ENCODE measurements at regions not wholly inside any gene's neighbourhood (a gene's known extent, or its start where the extent isn't known, plus 50 kb on each side); places are given as distances from the start of the nearest gene placed in this dataset.

DNA sequence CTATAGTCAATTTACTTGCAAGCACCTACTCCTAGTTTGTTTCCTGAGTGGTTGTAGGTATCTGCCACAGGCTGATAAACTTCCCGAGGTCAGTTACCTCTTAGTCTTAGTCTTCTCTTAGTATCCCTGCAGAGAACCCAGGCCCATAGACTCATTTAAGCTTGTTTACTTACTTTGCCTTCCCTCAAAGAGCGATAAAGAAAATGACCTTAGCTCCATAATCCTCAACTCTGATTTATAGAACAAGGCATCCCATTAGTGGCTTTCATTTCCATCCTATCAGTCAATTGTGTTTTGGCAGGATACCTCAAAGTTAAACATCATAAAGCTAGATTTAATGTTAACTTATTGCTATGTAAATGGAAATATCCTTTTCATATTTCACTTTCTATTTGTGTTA, 119.7 kb downstream of the UCHL5 start:
- H3K4me2 ChIP-seq (ENCODE audit: low read length, poor library complexity, severe bottlenecking): no peak overlapping the region
- 79% methylated on average over 2 of the region's 2 CpGs for WGBS

DNA sequence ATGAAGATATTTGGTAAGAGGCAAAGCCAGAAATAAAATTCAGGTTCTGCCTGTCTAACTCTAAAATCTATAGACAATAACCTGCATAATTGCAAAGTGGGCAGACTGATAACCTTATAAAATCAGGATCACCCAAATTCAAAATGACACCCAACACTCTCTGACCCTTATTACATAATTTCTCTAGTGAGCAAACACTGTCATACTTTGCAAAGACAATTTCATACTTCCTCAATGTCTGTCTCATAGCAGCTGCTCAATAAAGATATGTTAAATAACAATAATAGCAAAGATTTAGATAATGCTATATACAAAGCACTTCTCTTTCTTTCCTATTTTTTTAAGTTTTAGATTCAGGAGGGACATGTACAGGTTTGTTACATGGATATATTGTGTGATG, 118.5 kb downstream of the UCHL5 start:
- no peak overlapping the region for H3K4ac ChIP-seq (ENCODE audit: low read depth in 1 of 2, low read length in 2 of 2)
- no peak overlapping the region for H3K4me3 ChIP-seq (ENCODE audit: insufficient read depth in 1 of 2, low read depth in 1 of 2, low read length in 2 of 2)
- H3K27ac ChIP-seq (ENCODE audit: low read length, poor library complexity, severe bottlenecking): no peak overlapping the region
- no peak overlapping the region for H2BK15ac ChIP-seq (ENCODE audit: low read depth, poor library complexity, severe bottlenecking)
- no peak overlapping the region for H4K8ac ChIP-seq (ENCODE audit: low read length)
- no peak overlapping the region for H3K23ac ChIP-seq (ENCODE audit: low read length in 2 of 2)
- no peak overlapping the region for H4K91ac ChIP-seq (ENCODE audit: low read length)
- no peak overlapping the region for H3K14ac ChIP-seq (ENCODE audit: low read length in 2 of 2)
- H3K79me1 ChIP-seq (replicated peaks; ENCODE audit: low read length, poor library complexity, severe bottlenecking): no peaks in the 10 kb centered on the region
- no peak overlapping the region for H2AFZ ChIP-seq (ENCODE audit: low read depth, low read length)
- H3K4me1 ChIP-seq (ENCODE audit: control insufficient read depth, insufficient read depth, low read depth, low read length): no peaks in the 10 kb centered on the region
- no peak overlapping the region for H2BK120ac ChIP-seq (ENCODE audit: low read depth, low read length)
- H2BK5ac ChIP-seq (ENCODE audit: low read depth, low read length, poor library complexity, severe bottlenecking): no peak overlapping the region
- no peaks in the 10 kb centered on the region for H3K9me3 ChIP-seq (ENCODE audit: control insufficient read depth, low read length)
- no peak overlapping the region for H2BK12ac ChIP-seq (ENCODE audit: low read length in 2 of 2)
- H3K18ac ChIP-seq (ENCODE audit: low read depth in 1 of 2, low read length in 2 of 2): no peak overlapping the region
- H2AK5ac ChIP-seq (ENCODE audit: low read length, severe bottlenecking): no peak overlapping the region
- no peak for DNase-seq
- no peaks in the 10 kb centered on the region for H3K27me3 ChIP-seq (ENCODE audit: control insufficient read depth in 1 of 2, insufficient read depth in 1 of 2, low read length in 2 of 2)
- no peaks in the 10 kb centered on the region for H3K36me3 ChIP-seq (ENCODE audit: control insufficient read depth in 1 of 2, insufficient read depth in 2 of 2, low read depth in 1 of 2, low read length in 2 of 2)
- no peak overlapping the region for H3K4me2 ChIP-seq (ENCODE audit: low read length, poor library complexity, severe bottlenecking)
- no peak overlapping the region for H3K9ac ChIP-seq (ENCODE audit: low read length)

More for the DNA sequence above, 119.7 kb downstream of the UCHL5 start:
- H3K27ac ChIP-seq (ENCODE audit: low read length, poor library complexity, severe bottlenecking): no peak overlapping the region
- H3K14ac ChIP-seq (ENCODE audit: low read length in 2 of 2): no peak overlapping the region
- H4K8ac ChIP-seq (ENCODE audit: low read length): no peak overlapping the region
- H2AFZ ChIP-seq (ENCODE audit: low read depth, low read length): no peak overlapping the region
- no peak overlapping the region for H3K18ac ChIP-seq (ENCODE audit: low read depth in 1 of 2, low read length in 2 of 2)
- no peak overlapping the region for H2BK15ac ChIP-seq (ENCODE audit: low read depth, poor library complexity, severe bottlenecking)
- no peak overlapping the region for H3K4me3 ChIP-seq (ENCODE audit: insufficient read depth in 1 of 2, low read depth in 1 of 2, low read length in 2 of 2)
- H2BK12ac ChIP-seq (ENCODE audit: low read length in 2 of 2): no peak overlapping the region
- no peak overlapping the region for H3K9ac ChIP-seq (ENCODE audit: low read length)
- no peaks in the 10 kb centered on the region for H3K79me1 ChIP-seq (replicated peaks; ENCODE audit: low read length, poor library complexity, severe bottlenecking)
- H2BK5ac ChIP-seq (ENCODE audit: low read depth, low read length, poor library complexity, severe bottlenecking): no peak overlapping the region
- DNase-seq: no peak
- H3K27me3 ChIP-seq (ENCODE audit: control insufficient read depth in 1 of 2, insufficient read depth in 1 of 2, low read length in 2 of 2): no peaks in the 10 kb centered on the region
- no peak overlapping the region for H3K23ac ChIP-seq (ENCODE audit: low read length in 2 of 2)
- no peak overlapping the region for H2BK120ac ChIP-seq (ENCODE audit: low read depth, low read length)
- H4K91ac ChIP-seq (ENCODE audit: low read length): no peak overlapping the region
- no peaks in the 10 kb centered on the region for H3K4me1 ChIP-seq (ENCODE audit: control insufficient read depth, insufficient read depth, low read depth, low read length)
- no peaks in the 10 kb centered on the region for H3K36me3 ChIP-seq (ENCODE audit: control insufficient read depth in 1 of 2, insufficient read depth in 2 of 2, low read depth in 1 of 2, low read length in 2 of 2)
- no peak overlapping the region for H2AK5ac ChIP-seq (ENCODE audit: low read length, severe bottlenecking)
- no peaks in the 10 kb centered on the region for H3K9me3 ChIP-seq (ENCODE audit: control insufficient read depth, low read length)
- no peak overlapping the region for H3K4ac ChIP-seq (ENCODE audit: low read depth in 1 of 2, low read length in 2 of 2)

DNA sequence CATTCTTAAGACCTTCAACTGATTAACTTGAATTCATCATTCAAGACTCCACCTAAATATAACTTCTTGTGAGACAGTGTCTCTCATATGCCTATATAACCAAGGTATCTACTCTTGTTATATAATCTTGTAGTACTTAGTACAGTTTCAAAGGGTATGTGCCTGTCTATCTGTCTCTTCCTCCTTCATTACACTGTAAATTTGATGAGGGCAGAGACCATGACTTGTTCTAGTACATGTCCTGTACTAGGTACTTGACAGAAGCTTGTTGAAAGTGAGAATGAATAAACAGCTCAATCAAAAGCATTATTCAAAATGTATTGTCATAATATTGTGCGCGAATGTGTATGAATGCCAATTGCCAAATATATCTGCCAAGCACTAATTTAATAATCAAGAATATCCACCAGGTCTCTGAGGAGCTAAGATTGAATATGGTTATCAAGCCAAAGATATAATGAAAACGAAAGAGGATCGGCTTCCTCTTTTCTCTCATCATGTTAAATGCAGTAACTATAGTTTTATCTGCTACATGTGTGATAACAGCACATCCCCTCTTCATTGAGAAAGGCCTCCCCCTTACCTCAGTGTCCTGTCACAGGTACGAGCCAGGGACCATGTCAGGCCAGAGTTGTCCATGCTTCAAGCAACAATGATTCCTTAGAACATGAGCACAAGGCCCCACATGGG, 117.3 kb downstream of the UCHL5 start:
- Histone ChIP-seq H3K23ac (ENCODE audit: low read length in 2 of 2) (no peak overlapping the region), H3K79me1 (replicated peaks; ENCODE audit: low read length, poor library complexity, severe bottlenecking) (no peaks in the 10 kb centered on the region), H3K14ac (ENCODE audit: low read length in 2 of 2) (no peak overlapping the region), H3K27ac (ENCODE audit: low read length, poor library complexity, severe bottlenecking) (no peak overlapping the region), H2AK5ac (ENCODE audit: low read length, severe bottlenecking) (no peak overlapping the region), H4K91ac (ENCODE audit: low read length) (no peak overlapping the region), H2BK5ac (ENCODE audit: low read depth, low read length, poor library complexity, severe bottlenecking) (no peak overlapping the region), H3K9me3 (ENCODE audit: control insufficient read depth, low read length) (no peaks in the 10 kb centered on the region), H3K18ac (ENCODE audit: low read depth in 1 of 2, low read length in 2 of 2) (no peak overlapping the region), H2BK15ac (ENCODE audit: low read depth, poor library complexity, severe bottlenecking) (no peak overlapping the region), H3K4ac (ENCODE audit: low read depth in 1 of 2, low read length in 2 of 2) (no peak overlapping the region), H3K36me3 (ENCODE audit: control insufficient read depth in 1 of 2, insufficient read depth in 2 of 2, low read depth in 1 of 2, low read length in 2 of 2) (no peaks in the 10 kb centered on the region), H3K4me2 (ENCODE audit: low read length, poor library complexity, severe bottlenecking) (no peak overlapping the region), H3K4me3 (ENCODE audit: insufficient read depth in 1 of 2, low read depth in 1 of 2, low read length in 2 of 2) (no peak overlapping the region), H4K8ac (ENCODE audit: low read length) (no peak overlapping the region), H3K4me1 (ENCODE audit: control insufficient read depth, insufficient read depth, low read depth, low read length) (no peaks in the 10 kb centered on the region), H2AFZ (ENCODE audit: low read depth, low read length) (no peak overlapping the region), H3K9ac (ENCODE audit: low read length) (no peak overlapping the region), H2BK120ac (ENCODE audit: low read depth, low read length) (no peak overlapping the region), H2BK12ac (ENCODE audit: low read length in 2 of 2) (no peak overlapping the region), H3K27me3 (ENCODE audit: control insufficient read depth in 1 of 2, insufficient read depth in 1 of 2, low read length in 2 of 2) (no peaks in the 10 kb centered on the region)
- WGBS: 100% methylated on average over 3 of the region's 5 CpGs
- no peak for DNase-seq

DNA sequence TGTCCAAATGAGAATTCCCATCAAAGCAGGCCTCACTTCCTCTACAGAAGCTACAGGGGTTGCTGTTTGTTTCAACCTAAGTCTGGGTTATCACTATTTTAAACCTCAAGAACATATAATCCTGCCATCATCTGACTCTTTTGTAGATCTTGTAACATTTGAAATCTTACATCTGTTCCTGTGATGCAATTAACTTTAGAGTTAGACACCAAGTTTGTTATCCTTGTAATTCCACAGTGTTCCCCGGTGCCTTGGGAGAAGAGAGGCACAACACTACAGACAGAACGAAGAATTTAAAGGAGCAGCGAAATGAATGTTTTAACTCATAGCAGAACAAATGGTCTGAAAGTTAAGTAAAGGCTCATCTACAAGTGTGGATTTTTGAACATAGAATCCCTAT, 116.1 kb downstream of the UCHL5 start:
- H3K9ac ChIP-seq (ENCODE audit: low read length): no peak overlapping the region
- no peak overlapping the region for H3K27ac ChIP-seq (ENCODE audit: low read length, poor library complexity, severe bottlenecking)
- no peak overlapping the region for H3K4ac ChIP-seq (ENCODE audit: low read depth in 1 of 2, low read length in 2 of 2)
- H3K4me1 ChIP-seq (ENCODE audit: control insufficient read depth, insufficient read depth, low read depth, low read length): no peaks in the 10 kb centered on the region
- H2AK5ac ChIP-seq (ENCODE audit: low read length, severe bottlenecking): no peak overlapping the region
- DNase-seq: peak; percentile 45
- no peak overlapping the region for H4K91ac ChIP-seq (ENCODE audit: low read length)
- no peak overlapping the region for H2BK120ac ChIP-seq (ENCODE audit: low read depth, low read length)
- no peak overlapping the region for H3K23ac ChIP-seq (ENCODE audit: low read length in 2 of 2)
- H3K36me3 ChIP-seq (ENCODE audit: control insufficient read depth in 1 of 2, insufficient read depth in 2 of 2, low read depth in 1 of 2, low read length in 2 of 2): no peaks in the 10 kb centered on the region
- H3K4me2 ChIP-seq (ENCODE audit: low read length, poor library complexity, severe bottlenecking): no peak overlapping the region
- H3K4me3 ChIP-seq (ENCODE audit: insufficient read depth in 1 of 2, low read depth in 1 of 2, low read length in 2 of 2): no peak overlapping the region
- H3K79me1 ChIP-seq (replicated peaks; ENCODE audit: low read length, poor library complexity, severe bottlenecking): no peaks in the 10 kb centered on the region
- no peak overlapping the region for H3K14ac ChIP-seq (ENCODE audit: low read length in 2 of 2)
- H3K27me3 ChIP-seq (ENCODE audit: control insufficient read depth in 1 of 2, insufficient read depth in 1 of 2, low read length in 2 of 2): no peaks in the 10 kb centered on the region
- WGBS: 72% methylated on average over 3 of the region's 3 CpGs
- no peak overlapping the region for H3K18ac ChIP-seq (ENCODE audit: low read depth in 1 of 2, low read length in 2 of 2)
- no peak overlapping the region for H4K8ac ChIP-seq (ENCODE audit: low read length)
- no peak overlapping the region for H2AFZ ChIP-seq (ENCODE audit: low read depth, low read length)
- H2BK15ac ChIP-seq (ENCODE audit: low read depth, poor library complexity, severe bottlenecking): no peak overlapping the region
- no peak overlapping the region for H2BK12ac ChIP-seq (ENCODE audit: low read length in 2 of 2)
- H3K9me3 ChIP-seq (ENCODE audit: control insufficient read depth, low read length): no peaks in the 10 kb centered on the region
- no peak overlapping the region for H2BK5ac ChIP-seq (ENCODE audit: low read depth, low read length, poor library complexity, severe bottlenecking)

All from mesenchymal stem cell (in vitro differentiated cells and primary cell).